ENCODE measurements at regions not wholly inside any gene's neighbourhood (a gene's known extent, or its start where the extent isn't known, plus 50 kb on each side); places are given as distances from the start of the nearest gene placed in this dataset.
"Not testable (repeated sequence)": the region's sequence is repeated elsewhere in the genome, so short reads cannot be mapped to it uniquely, and the experiment has no call there.

DNA sequence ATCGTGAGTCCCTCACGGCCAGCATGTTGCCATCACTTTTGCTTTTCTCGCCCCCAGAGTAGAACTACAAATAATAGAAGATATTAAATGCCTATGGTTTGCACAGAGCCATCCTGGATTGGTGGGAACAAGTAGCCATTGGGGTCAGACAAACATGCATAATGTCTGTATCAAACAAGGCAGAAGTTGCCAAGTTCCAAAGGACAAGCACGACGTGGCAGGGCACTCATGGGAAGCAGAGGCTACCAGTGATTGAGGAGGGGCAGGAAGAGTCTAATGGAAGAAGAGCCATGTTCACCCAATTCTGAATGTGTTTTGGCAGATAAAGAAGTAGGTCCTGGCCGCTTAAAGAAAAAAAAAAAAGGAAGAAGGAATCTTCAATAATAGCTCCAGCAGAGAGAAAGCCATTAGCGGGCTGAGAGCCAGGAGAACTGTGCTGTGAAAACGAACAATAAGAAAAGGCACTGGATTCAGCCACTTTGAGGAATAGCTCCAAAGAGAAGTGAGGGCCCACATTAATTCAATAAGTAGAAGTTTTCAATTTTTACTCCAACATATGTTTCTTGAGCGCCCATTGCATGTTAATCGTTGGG lies 153.7 kb upstream of the ADCY2 start:
- intact Hi-C loops (cut with DNase I), result no loop called here
- DNase-seq, result no peak

DNA sequence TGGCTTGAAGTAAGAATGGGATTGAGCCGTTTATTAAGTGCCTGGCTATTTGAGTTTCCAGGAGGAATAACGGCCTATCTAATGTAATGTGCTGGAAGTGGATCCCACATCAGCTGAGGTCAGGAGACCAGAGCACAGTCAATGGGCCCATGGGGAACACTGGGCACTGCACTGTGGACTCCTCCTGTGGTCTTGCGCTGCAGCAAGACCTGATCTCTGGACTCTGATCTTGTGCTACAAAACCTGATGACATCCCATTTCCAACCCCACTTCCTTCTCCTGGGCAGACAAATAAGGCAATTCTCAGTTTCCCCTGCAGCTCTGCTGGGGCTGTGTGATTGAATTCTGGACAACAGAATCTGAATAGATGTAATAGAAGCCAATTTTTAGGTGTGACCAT lies 151.7 kb upstream of the ADCY2 start:
- intact Hi-C loops (cut with DNase I), result no loop called here
- DNase-seq, result no peak
- ATAC-seq (ENCODE audit: poor library complexity), result no peak

More for the DNA sequence above, 153.7 kb upstream of the ADCY2 start:
- no peak for ATAC-seq (ENCODE audit: poor library complexity)

DNA sequence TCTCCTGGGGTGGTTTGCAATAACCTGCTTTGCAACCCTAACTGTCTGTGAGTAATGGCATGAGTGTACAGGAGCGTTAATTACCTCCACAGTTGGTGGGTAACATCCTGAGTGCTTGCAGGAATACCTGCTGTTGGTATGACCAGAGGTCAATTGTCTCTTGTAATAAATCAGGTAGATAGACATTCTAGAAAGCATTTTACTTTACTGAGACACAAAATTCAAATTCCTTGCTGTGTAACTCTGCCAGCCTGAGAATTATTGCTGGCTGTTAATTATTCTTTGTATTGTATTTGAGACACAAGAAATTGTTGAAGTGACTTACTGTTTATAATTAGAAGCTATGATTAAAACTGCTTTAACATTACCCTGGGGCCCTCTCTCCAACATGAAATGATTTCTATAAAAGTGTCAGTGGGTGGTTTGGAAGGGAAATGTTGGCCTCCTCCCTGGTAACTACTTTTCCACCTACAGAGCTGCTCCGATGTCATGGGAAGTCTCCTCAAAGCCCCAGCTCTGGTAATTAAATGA lies 150.8 kb upstream of the ADCY2 start:
- no peak for DNase-seq
- ATAC-seq (ENCODE audit: poor library complexity), result no peak
- intact Hi-C loops (cut with DNase I), result no loop called here

DNA sequence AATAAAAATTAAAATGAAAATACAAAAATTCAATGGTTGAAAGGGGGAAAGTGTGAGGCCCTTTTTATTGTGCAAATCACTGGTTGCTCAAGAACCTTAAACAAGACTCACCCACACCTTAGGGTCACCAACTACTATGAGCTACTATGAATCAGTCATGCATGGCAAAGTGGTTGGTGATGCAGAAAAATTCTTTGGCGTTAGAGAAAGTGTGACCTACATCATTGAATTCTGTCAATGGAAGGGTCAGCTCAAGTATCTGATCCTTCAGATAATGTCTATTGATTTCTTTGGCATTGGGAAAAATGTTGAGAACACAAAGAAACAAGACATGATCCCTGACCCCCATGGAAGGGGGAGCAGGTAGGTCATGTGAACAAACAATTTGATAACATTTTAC lies 149.7 kb upstream of the ADCY2 start:
- DNase-seq (no peak), ATAC-seq (ENCODE audit: poor library complexity) (no peak)
- intact Hi-C loops (cut with DNase I), result no loop called here

DNA sequence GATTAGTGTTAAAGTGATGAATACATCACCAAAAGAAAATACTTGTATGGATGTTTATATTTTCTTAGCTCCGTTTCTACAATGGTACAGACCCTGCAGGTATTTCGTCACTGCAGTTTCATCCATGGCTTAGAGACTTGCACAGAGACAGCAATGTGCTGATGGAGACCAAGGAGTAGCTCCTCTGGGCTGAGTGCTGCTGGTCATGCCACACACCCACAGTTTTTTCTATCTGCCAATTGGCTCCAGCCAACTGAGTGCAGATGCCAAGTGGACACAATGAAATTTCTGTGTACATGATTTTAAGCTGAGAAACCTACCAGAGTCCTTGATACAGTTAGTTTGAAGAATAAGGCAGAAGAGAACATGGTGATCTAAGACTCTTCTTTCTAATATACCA lies 145.9 kb upstream of the ADCY2 start:
- intact Hi-C loops (cut with DNase I), result no loop called here
- no peak for ATAC-seq (ENCODE audit: poor library complexity)
- no peak for DNase-seq

DNA sequence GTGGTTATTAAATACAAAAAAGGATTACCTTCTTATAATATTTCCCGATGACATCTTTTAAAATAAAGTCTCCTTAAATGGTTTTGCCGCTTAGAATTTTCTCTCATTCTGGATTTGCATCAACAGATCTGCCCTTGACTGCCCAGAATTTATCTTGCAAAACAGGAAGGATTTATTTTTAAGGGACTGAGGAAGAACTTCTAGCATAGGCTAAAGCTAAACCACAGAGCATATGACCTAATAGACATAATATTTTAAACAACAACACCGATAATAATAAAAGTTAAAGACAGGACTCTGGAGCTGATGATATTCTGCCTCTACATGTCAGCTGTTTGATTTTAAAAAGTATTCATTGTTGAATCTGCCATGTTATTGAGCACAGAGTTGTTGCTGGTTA lies 145.3 kb upstream of the ADCY2 start:
- peak; percentile 62 for ATAC-seq (ENCODE audit: poor library complexity)
- intact Hi-C loops (cut with DNase I), result no loop called here
- no peak for DNase-seq

DNA sequence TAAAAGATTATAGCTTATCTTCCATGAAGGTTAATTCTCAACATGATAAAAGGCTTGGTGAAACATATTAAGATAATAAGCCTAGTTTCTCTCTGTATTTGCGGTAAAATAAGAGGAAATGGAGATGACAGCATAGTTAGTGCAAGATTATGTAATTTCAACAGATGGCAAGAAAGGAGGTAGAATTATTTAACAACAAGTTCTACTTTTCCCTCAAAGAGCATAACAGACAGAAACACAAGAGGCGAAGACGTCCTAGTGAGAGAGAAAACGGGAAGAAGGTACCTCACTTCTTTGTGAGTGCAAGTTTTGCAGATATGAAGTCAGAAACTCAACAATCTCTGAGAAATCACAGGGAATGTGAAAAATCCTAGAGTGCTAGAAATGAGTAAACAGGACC lies 144.8 kb upstream of the ADCY2 start:
- intact Hi-C loops (cut with DNase I), result no loop called here
- ATAC-seq (ENCODE audit: poor library complexity) (peak; percentile 39), DNase-seq (no peak)

DNA sequence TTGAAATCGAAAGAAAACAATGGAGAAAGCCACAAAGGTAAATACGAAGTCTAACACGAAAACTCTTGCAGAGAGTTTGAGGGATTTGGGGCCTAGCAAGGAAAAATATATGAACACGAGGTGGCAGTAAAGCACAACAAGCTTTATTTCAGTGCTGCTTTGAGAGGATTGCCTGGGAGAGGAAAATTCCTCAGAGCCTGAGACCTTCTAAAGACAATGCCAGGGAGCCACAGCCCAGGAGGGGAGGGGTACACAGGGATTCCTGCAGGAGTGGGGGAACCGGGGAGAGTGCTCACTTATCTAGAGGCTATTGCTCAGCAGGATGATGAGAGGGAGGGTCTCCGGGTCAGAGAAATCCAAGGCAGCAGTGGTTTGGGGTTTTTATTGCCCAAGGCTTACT lies 134.9 kb upstream of the ADCY2 start:
- intact Hi-C loops (cut with DNase I), result no loop called here
- DNase-seq, result no peak
- no peak for ATAC-seq (ENCODE audit: poor library complexity)

DNA sequence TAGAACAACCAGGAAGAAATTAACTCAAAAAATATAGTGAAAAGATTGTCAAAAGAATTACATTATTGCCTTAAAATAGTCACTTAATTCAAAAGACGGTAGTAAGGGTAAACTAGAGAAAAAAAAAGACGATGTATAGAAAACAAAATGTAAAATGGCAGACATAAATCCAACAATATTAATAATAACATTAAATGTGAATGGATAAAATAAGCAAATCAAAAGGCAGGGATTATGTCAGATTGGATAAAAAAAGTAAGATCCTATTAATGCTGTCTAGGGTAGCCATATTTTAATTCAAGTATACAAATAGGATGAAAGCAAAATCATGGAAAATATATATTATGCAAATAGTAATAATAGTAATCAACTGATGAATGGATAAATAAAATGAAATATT lies 134.0 kb upstream of the ADCY2 start:
- DNase-seq (no peak), ATAC-seq (ENCODE audit: poor library complexity) (no peak)
- intact Hi-C loops (cut with DNase I), result no loop called here

DNA sequence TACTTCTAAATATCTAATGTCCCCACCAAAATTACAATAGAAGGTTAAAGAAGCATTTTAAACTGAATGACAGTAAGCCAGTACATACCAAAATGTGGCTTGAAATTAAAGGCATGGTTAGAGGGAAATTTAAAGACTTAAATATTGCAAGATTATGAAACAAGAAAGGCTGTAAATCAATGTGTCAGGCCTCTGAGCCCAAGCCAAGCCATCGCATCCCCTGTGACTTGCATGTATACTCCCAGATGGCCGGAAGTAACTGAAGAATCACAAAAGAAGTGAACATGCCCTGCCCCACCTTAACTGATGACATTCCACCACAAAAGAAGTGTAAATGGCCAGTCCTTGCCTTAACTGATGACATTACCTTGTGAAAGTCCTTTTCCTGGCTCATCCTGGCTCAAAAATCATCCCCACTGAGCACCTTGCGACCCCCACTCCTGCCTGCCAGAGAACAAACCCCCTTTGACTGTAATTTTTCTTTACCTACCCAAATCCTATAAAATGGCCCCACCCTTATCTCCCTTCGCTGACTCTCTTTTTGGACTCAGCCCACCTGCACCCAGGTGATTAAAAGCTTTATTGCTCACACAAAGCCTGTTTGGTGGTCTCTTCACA lies 132.4 kb upstream of the ADCY2 start:
- ATAC-seq (ENCODE audit: poor library complexity); intact Hi-C loops (cut with DNase I); DNase-seq: not testable (repeated sequence)

DNA sequence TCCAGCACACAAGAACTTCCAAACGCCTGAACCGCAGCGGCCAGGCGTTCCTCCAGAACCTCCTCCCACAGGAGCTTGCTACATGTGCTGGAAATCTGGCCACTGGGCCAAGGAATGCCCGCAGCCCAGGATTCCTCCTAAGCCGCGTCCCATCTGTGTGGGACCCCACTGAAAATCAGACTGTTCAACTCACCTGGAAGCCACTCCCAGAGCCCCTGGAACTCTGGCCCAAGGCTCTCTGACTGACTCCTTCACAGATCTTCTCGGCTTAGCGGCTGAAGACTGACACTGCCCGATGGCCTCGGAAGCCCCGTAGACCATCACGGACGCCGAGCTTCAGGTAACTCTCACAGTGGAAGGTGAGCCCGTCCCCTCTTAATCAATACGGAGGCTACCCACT lies 130.2 kb upstream of the ADCY2 start:
- DNase-seq; ATAC-seq (ENCODE audit: poor library complexity); intact Hi-C loops (cut with DNase I): not testable (repeated sequence)

DNA sequence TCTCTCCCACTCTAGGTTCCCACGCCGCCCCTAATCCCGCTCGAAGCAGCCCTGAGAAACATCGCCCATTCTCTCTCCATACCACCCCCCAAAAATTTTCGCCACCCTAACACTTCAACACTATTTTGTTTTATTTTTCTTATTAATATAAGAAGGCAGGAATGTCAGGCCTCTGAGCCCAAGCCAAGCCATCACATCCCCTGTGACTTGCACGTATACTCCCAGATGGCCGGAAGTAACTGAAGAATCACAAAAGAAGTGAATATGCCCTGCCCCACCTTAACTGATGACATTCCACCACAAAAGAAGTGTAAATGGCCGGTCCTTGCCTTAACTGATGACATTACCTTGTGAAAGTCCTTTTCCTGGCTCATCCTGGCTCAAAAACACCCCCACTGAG lies 127.2 kb upstream of the ADCY2 start:
- DNase-seq; intact Hi-C loops (cut with DNase I); ATAC-seq (ENCODE audit: poor library complexity): not testable (repeated sequence)

DNA sequence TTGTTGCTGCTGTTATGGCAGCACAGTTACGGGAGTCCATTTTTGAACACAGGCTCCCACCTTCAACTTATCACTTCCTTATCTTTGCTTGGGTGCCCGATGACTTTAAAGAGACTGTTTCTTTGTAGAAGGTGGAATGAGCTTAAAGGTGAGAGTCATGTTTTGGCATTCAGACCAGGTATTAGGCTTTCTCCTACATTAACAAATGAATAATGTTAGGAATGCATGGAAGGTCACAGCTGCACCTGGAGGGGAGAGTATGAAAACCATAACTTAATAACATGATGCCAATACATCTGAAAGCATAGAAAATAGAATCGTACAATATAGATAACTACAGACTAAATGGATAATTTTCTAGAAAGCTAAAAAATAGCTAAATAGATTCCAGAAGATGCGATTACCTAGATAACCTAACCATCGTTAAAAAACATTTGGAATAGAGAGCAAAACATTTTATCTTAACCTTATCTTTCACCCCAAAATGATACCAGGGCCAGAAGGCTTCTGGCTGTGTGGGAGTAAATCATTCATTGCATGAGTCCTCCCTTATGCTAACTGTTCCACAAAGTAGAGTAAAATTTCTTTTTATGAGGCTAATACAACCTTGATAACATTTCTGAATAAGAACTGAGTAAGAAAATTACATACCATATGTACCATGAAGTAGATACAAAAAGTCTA lies 126.2 kb upstream of the ADCY2 start:
- ATAC-seq (ENCODE audit: poor library complexity) (no peak), DNase-seq (no peak)
- intact Hi-C loops (cut with DNase I), result no loop called here

DNA sequence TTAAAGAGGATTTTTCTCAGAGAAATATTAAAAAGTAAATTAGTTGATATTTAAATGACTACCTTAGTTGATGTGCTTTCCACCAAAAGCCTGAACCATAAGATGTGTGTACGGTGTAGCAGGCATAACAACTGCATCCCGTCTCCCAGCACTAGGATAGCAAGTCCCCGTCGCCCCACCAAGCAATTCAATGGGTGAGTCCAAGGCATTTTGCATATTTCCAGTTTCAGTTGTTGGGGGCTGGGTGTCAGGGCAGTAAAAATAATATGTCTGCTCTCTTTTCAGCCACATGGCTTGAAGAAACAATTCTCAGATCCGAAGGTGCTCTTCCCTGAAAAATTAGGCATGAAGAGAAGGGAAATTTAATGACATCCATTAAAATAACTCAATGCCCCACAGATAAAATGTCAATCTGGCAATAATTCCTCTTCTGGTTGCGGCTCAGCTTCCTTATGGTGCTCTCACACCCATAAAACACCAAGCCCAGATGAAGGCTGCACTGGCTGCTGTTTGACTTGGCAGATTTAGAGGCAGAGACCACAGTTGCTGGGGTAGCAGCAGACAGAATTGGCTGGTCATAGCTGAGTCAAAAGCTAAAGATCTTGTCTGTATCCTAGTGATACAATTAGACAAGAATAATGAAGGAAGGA lies 124.4 kb upstream of the ADCY2 start:
- ATAC-seq (ENCODE audit: poor library complexity) (no peak), DNase-seq (no peak)
- intact Hi-C loops (cut with DNase I), result no loop called here

DNA sequence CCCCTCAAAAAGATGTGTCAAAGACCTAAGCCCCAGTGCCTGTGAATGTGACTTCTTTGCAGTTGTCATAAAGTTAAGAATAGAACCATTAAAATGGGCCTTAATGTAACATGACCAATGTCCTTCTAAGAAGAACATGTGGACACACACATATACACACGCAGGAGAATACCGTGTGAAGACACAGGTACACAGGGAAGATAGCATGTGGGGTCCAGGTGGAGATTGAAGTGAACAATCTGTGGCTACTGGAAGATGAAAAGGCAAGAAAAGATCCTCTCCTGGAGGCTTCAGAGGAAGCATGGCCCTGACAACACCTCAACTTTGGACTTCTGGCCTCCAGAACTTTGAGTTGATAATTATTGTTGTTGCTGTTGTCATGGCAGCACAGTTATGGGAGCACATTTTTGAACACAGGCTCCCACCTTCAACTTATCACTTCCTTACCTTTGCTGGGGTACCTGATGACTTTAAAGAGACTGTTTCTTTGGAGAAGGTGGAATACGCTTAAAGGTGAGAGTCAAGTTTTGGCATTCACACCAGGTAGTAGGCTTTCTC lies 123.5 kb upstream of the ADCY2 start:
- DNase-seq (no peak), ATAC-seq (ENCODE audit: poor library complexity) (no peak)
- intact Hi-C loops (cut with DNase I), result no loop called here

DNA sequence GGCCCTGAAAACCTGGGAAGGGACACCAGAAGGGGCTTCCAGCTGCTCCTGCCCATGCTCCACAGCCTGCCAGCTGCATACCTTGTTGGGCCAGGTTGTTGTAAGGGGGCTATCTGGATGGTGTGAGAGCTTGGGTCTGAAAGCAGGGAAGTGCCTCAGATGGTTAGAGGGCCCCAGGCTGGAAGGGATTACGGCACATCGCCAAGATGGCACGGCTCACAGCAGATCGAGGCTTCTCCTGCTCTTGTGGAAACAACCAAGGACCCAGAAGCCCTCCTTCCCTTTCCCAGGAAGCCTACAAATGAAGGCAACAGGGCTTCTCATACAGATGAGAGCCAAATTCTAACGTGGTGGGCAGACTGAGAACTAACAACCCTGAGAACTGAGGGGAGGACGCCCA lies 121.7 kb upstream of the ADCY2 start:
- intact Hi-C loops (cut with DNase I), result no loop called here
- DNase-seq (no peak), ATAC-seq (ENCODE audit: poor library complexity) (no peak)

DNA sequence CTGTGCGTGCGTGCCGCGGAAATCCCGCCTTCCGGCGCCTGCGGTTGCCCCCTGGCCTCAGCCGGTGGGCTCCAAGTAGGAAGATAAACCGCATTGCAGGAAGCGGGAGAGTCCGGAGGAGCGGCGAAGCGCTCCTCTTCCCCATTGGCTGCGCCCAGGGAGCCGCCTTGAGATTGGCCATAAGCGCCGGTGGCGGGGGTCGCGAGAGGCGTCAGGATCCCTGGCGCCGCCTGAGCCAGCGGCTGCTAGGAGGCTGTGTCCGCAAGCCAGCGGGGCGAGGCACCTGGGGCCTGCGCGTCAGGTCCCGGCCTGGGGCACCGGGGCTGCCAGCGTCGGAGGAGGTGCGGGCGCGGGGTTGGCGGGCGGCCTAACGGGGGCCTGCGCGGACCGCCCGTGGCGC lies 106.3 kb upstream of the ADCY2 start:
- intact Hi-C loops (cut with DNase I); ATAC-seq (ENCODE audit: poor library complexity); DNase-seq: not testable (repeated sequence)

DNA sequence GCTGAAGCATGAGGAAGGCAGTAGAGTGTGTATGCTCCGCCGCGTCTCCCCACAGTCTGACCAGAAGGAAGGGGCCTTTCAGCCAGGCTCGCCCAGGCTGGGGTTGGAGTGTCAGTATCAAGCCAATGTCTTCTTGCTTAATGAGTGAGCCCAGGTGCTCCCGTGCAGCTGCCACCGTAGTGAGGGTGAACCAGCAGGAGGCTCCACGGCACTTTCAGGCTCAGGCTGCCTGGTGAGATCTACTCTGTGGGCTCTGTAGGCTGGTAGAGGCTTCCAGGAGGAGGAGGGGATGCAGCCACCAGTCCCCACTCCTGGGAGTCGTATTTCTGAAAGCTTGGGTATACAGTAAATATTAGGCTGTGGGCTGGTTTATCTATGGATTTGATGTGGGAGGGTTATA lies 98.1 kb upstream of the ADCY2 start:
- ATAC-seq (ENCODE audit: poor library complexity); DNase-seq; intact Hi-C loops (cut with DNase I): not testable (repeated sequence)

DNA sequence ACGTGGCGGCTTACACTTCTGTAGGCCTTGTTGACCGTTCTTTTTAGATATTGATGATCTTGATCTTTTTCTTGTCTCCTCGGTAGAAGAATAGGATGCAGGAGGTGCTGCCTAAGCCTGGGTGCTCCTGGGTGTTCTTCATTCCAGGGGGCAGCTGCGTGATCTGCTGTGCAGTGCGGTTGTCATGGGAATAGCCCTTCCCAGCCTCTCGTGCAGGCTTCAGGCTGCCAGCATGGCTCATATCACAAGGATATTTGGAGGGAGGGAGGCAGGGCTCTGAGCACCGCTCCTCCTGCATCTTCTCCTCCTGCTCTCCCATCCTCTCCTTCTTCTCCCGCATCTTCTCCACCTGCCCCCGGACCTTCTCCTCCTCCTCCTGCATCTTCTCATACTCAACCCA lies 96.2 kb upstream of the ADCY2 start:
- ATAC-seq (ENCODE audit: poor library complexity); intact Hi-C loops (cut with DNase I); DNase-seq: not testable (repeated sequence)

All from Right ventricle myocardium superior (tissue), 1 donor.